Liver (tissue), 8 donors: ENCODE measurements at regions not wholly inside any gene's neighbourhood (a gene's known extent, or its start where the extent isn't known, plus 50 kb on each side); places are given as distances from the start of the nearest gene placed in this dataset.

ENCODE experiments used
- DNase-seq: peaks from one replicate; pipeline ENCODE4 v3.0.0-alpha.2; 2017; ENCODE audit warnings: low spot score
- H3K27ac ChIP-seq, 2 donors: one replicate each; pipeline ENCODE4 v1.7.0; 2013; ENCODE audit warnings: inconsistent platforms in 2 of 2, low read length in 2 of 2, control low read depth in 1 of 2, low read depth in 1 of 2, mild to moderate bottlenecking in 1 of 2
- H3K27me3 ChIP-seq, 4 donors: one replicate each; pipeline versions ENCODE4 v1.6.1 to v1.7.0; 2013; ENCODE audit warnings: low read length in 3 of 4, inconsistent platforms in 1 of 4, mild to moderate bottlenecking in 1 of 4, moderate library complexity in 1 of 4; ENCODE audit not compliant: control insufficient read depth in 4 of 4, insufficient read depth in 4 of 4
- H3K36me3 ChIP-seq, 4 donors: one replicate each; pipeline versions ENCODE4 v1.6.1 to v1.7.0; 2013; ENCODE audit warnings: low read length in 3 of 4, mild to moderate bottlenecking in 3 of 4, low read depth in 1 of 4, moderate library complexity in 1 of 4; ENCODE audit not compliant: control insufficient read depth in 4 of 4, insufficient read depth in 3 of 4
- H3K4me1 ChIP-seq, 4 donors: one replicate each; pipeline versions ENCODE4 v1.6.1 to v1.7.0; 2013; ENCODE audit warnings: low read length in 3 of 4, mild to moderate bottlenecking in 3 of 4, moderate library complexity in 1 of 4; ENCODE audit not compliant: control insufficient read depth in 4 of 4, insufficient read depth in 4 of 4
- H3K4me3 ChIP-seq, 3 donors: one replicate each; pipeline versions ENCODE4 v1.6.1 to v1.7.0; 2013; ENCODE audit warnings: low read length in 3 of 3, control low read depth in 1 of 3, low read depth in 1 of 3, mild to moderate bottlenecking in 1 of 3
- H3K9ac ChIP-seq, 2 donors: one replicate each; pipeline ENCODE4 v1.7.0; 2013; ENCODE audit warnings: low read length in 2 of 2, mild to moderate bottlenecking in 2 of 2, moderate library complexity in 2 of 2, control low read depth in 1 of 2, low read depth in 1 of 2
- H3K9me3 ChIP-seq, 4 donors: one replicate each; pipeline versions ENCODE4 v1.6.1 to v1.7.0; 2013; ENCODE audit warnings: low read length in 3 of 4; ENCODE audit not compliant: control insufficient read depth in 4 of 4
- CTCF ChIP-seq: fragments of 150-350 bp; IDR thresholded peaks from 2 replicates; pipeline ENCODE4 v1.5.1; 2017; ENCODE audit warnings: improper control_type of control experiment, low read depth, low read length; ENCODE audit not compliant: missing input control
- GABPA ChIP-seq, 2 donors: IDR thresholded peaks in 1 of 2; conservative IDR thresholded peaks in 1 of 2; 2 replicates each; pipeline ENCODE4 v1.6.1; 2016; ENCODE audit warnings: antibody characterized with exemption in 2 of 2, mild to moderate bottlenecking in 1 of 2, moderate library complexity in 1 of 2
- HNF4A ChIP-seq, 2 donors: conservative IDR thresholded peaks; 2 replicates each; pipeline ENCODE4 v1.6.1; 2016; ENCODE audit warnings: antibody characterized with exemption in 2 of 2, mild to moderate bottlenecking in 2 of 2
- JUND ChIP-seq, 2 donors: IDR thresholded peaks; 2 replicates each; pipeline ENCODE4 v1.6.1; 2016; ENCODE audit warnings: antibody characterized with exemption in 2 of 2
- NR2F2 ChIP-seq: IDR thresholded peaks from 2 replicates; pipeline ENCODE4 v1.6.1; 2016; ENCODE audit warnings: antibody characterized with exemption
- RAD21 ChIP-seq, 2 donors: IDR thresholded peaks; 2 replicates each; pipeline ENCODE4 v1.6.1; 2016; ENCODE audit warnings: antibody characterized with exemption in 2 of 2, mild to moderate bottlenecking in 2 of 2
- whole genome bisulfite sequencing: extraction: QIAGEN DNeasy Blood & Tissue Kit; methylation state at CpG from one replicate; pipeline ENCODE4 v1.1.7; 2013; 5-methylcytosine and 5-hydroxymethylcytosine counted together
- TF ChIP-seq, protein P1 (sequence below): IDR thresholded peaks from 2 replicates; pipeline ENCODE4 v1.6.1; 2016; ENCODE audit warnings: antibody characterized with exemption, mild to moderate bottlenecking
- donor health status: healthy.
- donor health status: healthy.
- donor health status: healthy.
- donor health status: healthy.
- donor health status: healthy.

DNA sequence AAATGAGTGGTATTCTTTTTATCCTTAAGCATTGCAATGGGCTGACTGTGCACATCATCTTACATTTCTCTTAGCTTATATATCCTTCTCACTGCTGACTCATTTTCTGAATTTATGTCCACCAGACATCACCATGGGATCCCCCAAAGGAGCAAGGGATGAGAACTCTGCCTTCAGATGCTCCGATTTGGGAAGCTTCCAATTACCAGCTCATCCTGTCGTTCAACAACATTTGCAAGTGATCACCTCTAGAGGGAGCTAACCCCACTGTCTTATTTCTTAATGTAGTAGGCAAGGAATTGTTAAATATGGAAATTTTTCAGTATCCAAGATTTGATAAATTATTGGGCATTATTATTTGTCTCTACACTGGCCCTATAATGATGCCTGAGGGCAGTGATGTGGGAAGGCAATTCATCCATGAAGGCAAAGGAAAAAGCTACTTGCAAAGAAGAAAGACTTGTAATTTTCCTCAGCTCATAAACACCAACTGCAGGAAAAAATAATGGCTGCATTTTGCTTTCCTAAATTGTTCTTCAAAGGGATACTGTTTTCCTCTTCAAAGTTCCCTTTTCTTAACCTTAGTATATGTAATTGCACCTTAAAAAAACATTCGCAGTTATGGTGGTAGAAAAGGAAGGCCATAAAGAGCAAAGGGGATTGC is 102.4 kb upstream of the FSHB start:
- H3K27ac ChIP-seq = no peak overlapping the region
- TF ChIP-seq, protein P1, sequence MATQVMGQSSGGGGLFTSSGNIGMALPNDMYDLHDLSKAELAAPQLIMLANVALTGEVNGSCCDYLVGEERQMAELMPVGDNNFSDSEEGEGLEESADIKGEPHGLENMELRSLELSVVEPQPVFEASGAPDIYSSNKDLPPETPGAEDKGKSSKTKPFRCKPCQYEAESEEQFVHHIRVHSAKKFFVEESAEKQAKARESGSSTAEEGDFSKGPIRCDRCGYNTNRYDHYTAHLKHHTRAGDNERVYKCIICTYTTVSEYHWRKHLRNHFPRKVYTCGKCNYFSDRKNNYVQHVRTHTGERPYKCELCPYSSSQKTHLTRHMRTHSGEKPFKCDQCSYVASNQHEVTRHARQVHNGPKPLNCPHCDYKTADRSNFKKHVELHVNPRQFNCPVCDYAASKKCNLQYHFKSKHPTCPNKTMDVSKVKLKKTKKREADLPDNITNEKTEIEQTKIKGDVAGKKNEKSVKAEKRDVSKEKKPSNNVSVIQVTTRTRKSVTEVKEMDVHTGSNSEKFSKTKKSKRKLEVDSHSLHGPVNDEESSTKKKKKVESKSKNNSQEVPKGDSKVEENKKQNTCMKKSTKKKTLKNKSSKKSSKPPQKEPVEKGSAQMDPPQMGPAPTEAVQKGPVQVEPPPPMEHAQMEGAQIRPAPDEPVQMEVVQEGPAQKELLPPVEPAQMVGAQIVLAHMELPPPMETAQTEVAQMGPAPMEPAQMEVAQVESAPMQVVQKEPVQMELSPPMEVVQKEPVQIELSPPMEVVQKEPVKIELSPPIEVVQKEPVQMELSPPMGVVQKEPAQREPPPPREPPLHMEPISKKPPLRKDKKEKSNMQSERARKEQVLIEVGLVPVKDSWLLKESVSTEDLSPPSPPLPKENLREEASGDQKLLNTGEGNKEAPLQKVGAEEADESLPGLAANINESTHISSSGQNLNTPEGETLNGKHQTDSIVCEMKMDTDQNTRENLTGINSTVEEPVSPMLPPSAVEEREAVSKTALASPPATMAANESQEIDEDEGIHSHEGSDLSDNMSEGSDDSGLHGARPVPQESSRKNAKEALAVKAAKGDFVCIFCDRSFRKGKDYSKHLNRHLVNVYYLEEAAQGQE = no peak
- peak; percentile 60 to 65 for TF ChIP-seq RAD21 (IDR thresholded peaks at IDR 0.05)
- TF ChIP-seq GABPA (IDR thresholded peaks at IDR 0.05 in 1 of 2, conservative IDR thresholded peaks at IDR 0.05 in 1 of 2) = no peak
- peak; percentile 46 for TF ChIP-seq CTCF
- no peaks in the 10 kb centered on the region for H3K4me1 ChIP-seq
- no peak for DNase-seq
- no peaks in the 10 kb centered on the region for H3K36me3 ChIP-seq
- no peak overlapping the region for H3K9ac ChIP-seq
- H3K27me3 ChIP-seq = no peaks in the 10 kb centered on the region
- 36% methylated on average over 3 of the region's 3 CpGs for WGBS
- H3K4me3 ChIP-seq = no peak overlapping the region
- no peaks in the 10 kb centered on the region for H3K9me3 ChIP-seq

GRCh38 chr11:30131535-30131934 is 99.3 kb upstream of the FSHB start:
- peak; percentile 9 for TF ChIP-seq CTCF
- no peak for TF ChIP-seq NR2F2
- peak; percentile 61 to 78 for TF ChIP-seq HNF4A (conservative IDR thresholded peaks at IDR 0.05)
- TF ChIP-seq RAD21 (IDR thresholded peaks at IDR 0.05) = peak; percentile 37 to 71
- H3K27me3 ChIP-seq = no peaks in the 10 kb centered on the region
- no peaks in the 10 kb centered on the region for H3K36me3 ChIP-seq
- H3K9me3 ChIP-seq = no peaks in the 10 kb centered on the region
- no peak for DNase-seq
- H3K4me3 ChIP-seq = no peak overlapping the region
- no peak overlapping the region for H3K27ac ChIP-seq
- WGBS = 40% methylated on average over 2 of the region's 2 CpGs
- no peaks in the 10 kb centered on the region for H3K4me1 ChIP-seq
- H3K9ac ChIP-seq = no peak overlapping the region

DNA sequence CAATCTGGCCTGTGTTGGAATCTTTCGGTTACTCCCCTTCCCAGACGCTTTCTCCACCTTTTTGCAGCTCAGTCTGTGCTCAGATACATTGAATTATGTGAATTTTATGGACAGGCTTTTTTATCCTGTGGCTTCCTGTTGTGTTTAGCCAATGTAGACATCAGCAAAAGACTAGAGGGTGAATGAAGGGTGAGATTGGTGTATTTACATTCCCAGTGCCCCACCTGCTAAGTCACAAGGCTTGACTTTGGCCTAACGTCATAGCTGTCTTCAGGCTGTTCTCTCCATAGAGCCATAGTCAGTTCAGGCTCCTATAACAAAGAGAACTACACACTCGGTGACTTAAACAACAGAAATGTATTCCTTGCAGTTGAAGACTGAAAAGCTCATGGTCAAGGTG is 97.5 kb upstream of the FSHB start:
- Histone ChIP-seq H3K36me3 (no peaks in the 10 kb centered on the region), H3K9ac (no peak overlapping the region), H3K4me3 (no peak overlapping the region), H3K9me3 (no peaks in the 10 kb centered on the region), H3K27me3 (no peaks in the 10 kb centered on the region), H3K27ac (no peak overlapping the region), H3K4me1 (no peaks in the 10 kb centered on the region)
- no peak for DNase-seq
- TF ChIP-seq JUND (IDR thresholded peaks at IDR 0.05) (no peak), HNF4A (conservative IDR thresholded peaks at IDR 0.05) (no peak), CTCF (no peak)
- WGBS = 91% methylated on average over 4 of the region's 4 CpGs
